NCI-H524 treated with DMSO at 0.1 percent for 48 hours (cell line): ENCODE measurements at regions not wholly inside any gene's neighbourhood (a gene's known extent, or its start where the extent isn't known, plus 50 kb on each side); places are given as distances from the start of the nearest gene placed in this dataset.

Experiments used
- DNase-seq: peaks from one replicate; lab custom pipeline; 2025; lab: John Stamatoyannopoulos, UW

- no peak for DNase-seq
These were observed 392.2 kb downstream of the C6orf118 start for GRCh38 chr6:164917211-164917610.

GRCh38 chr6:164916087-164916486 is 393.3 kb downstream of the C6orf118 start:
- no peak for DNase-seq

GRCh38 chr6:164911873-164912580 is 397.4 kb downstream of the C6orf118 start:
- DNase-seq = no peak

DNA sequence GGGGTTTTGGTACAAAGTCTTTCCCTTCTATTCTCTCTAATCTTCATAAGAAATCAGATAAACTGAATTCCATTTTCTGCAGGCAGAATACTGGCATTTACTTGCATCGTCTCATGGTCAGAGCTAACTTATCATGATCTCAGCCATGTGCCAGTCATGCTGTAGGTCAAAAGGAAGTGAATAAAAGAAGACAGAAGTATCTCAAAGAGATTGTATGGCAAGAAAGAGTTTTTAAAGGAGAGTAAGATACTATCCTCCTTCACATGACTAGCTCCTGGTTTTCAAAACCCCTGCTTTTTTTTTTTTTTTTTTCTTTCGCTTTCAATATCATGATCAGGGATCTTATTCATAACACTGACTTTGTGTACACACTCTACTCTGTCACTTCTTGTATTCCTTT is 398.3 kb downstream of the C6orf118 start:
- DNase-seq = no peak

DNA sequence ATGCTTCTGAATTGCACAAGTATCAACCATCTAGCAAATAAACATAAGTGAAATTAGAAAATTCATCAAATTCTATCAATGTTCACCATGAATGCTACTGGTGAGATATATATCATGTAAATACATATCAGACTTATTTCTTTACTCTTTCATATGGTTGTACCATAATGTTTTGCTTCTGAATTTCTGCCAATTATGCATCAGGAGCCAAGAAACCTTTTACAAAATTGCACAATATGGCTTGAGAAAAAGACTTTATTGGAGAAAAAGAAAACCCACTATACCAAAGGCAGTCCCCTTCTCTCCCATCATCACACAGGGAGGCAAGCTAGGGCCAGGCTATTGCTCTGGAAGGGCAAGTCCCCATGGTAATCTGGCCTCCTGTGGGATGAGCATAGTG is 402.6 kb downstream of the C6orf118 start:
- DNase-seq = no peak

GRCh38 chr6:164905311-164905710 is 404.1 kb downstream of the C6orf118 start:
- DNase-seq = peak; percentile 56

- no peak for DNase-seq
These were observed 411.0 kb downstream of the C6orf118 start for GRCh38 chr6:164898412-164898811.

DNA sequence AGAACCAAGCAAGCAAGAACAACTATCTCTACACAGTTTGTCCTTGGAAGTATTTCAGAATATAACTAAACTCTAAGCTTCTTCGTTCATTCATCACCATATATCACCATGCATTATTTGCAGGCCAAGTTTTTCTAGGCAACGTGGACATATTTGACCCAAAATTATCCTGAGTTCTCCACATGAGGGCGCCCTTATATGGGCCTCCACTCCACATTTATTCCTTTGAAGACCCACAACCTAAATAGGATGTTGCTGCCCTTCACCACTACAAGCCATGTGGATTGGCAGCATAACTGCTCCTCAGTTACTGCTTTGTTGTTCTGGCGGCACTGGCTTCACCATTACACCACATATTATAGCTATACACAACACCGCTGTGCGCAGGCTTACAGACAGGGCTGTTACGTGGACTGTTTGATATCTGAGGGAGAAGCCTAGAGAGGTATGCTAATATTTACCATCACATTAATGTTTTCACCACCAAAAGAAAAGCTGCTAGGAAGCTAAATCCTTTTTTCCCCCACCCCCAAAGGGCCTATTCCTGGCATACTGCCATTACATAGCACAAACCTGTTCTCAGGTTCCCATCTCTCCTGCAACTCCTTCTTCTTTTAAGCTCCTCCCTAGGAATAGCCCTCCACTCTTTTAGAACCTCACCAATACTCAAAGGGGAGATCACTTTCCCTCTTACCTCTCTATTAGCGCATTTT is 411.7 kb downstream of the C6orf118 start:
- DNase-seq = no peak

DNA sequence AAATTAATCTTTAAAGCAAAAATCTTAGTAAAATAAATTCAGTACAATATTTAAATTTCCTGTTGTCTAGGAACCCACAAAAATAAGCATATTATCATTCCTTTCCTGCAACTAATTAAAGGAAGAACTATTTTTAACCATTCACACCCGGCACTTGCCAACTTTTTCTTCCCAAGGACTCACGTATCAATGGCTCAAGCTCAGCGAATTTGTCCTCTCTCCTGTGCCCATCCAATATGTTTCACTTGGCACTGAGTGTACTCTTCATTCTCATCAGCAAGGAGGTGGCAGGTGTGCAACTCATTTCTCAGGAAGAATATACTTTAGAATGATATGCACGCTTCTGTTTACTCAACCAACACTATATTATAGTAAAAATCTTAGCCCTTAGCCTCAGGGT is 419.4 kb downstream of the C6orf118 start:
- no peak for DNase-seq

GRCh38 chr6:164887660-164888059 is 421.7 kb downstream of the C6orf118 start:
- DNase-seq = no peak

- DNase-seq = no peak
These were observed 427.2 kb downstream of the C6orf118 start for GRCh38 chr6:164882236-164882635.

- no peak for DNase-seq
These were observed 437.6 kb downstream of the C6orf118 start for GRCh38 chr6:164871783-164872182.

GRCh38 chr6:164870164-164870563 is 439.2 kb downstream of the C6orf118 start:
- no peak for DNase-seq

DNA sequence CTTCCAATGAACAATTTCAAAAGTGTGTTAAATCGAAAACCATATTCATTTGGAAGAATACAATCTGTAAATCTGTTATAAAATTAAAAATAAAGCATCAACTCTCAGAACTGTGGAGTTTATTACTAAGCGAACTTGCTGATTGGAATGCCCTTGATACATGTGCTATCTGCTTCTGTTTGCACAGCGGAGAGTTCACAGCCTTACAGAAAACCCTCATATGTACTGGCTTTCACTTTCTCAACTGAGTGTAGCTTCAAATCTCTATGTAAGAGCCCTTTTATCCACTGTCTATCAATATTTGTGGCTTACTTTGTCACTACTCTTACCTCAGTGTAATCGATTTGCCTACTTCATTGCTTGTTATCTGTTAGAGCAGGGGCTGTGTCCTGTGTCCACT is 447.4 kb downstream of the C6orf118 start:
- DNase-seq = no peak

DNA sequence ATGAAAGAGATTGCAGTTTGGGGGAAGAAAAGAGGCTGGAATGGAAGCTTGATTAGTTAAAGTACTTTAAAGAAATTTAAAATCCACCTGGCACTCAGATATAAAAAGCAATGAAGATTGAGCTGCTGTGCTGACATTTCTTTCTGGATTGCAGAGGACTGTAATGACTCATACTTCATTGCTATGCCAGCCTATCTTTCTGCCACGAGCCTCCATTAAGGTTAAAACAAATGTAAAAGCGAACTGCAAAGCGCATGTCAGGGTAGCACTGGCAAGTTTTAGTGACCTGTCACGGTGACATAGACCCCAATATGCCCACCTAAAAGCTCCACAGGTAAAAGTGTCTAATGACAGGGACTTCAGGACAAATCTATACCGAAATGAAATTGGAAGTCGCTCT is 449.6 kb downstream of the C6orf118 start:
- DNase-seq = no peak

GRCh38 chr6:164856138-164856537 is 453.3 kb downstream of the C6orf118 start:
- DNase-seq = no peak

- no peak for DNase-seq
These were observed 454.1 kb downstream of the C6orf118 start for GRCh38 chr6:164855281-164855680.

DNA sequence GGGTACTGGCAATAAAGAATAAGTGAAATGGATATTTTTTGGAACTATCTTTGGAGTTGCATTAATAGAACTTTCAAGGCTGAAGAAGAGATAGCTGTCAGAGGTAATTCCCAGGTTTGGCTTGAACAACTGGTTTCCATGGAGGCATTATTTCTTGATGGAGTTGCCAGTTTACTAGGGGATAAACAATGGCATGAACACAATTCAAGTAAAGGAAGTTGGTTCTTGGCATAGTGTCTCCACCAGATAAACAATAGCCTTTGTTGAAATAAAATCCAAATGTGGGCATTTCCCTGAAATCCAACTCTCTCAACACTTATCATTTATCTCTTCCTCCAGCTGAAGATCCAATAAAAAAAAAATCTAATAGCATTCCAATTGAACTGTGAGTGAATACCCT is 454.9 kb downstream of the C6orf118 start:
- DNase-seq = no peak

DNA sequence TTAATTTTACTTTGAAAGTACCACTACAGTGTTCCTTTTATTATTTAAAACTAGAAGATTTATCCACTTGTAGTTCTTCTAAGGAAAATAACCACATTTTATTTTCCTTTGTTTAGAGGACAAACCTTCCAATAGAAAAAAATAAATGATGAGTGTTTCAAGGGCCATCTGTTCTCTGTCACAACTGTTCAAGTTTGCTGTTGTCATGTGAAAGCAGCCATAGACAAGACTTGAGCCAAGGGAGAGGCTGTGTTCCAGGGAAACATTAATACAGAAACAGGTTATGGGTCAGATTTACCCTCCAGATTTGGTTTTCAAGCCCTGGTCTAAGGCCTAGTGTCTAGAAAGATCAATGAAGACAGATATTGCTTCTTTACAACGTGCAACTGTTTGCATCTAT is 463.6 kb downstream of the C6orf118 start:
- no peak for DNase-seq

GRCh38 chr6:164842085-164842484 is 467.3 kb downstream of the C6orf118 start:
- DNase-seq = no peak

GRCh38 chr6:164838068-164838615 is 471.3 kb downstream of the C6orf118 start:
- DNase-seq = no peak

DNA sequence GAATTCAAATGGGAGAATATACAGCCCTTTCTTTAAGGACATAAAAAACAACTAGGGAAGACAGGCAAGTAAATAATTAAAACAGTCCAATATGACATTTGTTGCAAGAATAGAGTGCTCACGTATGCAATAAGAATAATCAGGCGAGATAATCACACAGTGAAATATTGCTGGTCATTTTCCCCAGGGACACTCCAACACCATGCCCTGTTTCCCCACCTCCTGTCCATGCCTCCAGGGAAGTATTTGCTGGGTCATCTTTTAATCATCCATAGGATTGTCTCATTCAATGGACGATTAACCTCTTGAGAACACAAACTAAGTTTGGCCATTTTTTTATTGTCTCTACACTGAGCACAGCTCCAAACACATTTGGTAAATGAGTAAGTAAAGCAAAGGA is 472.9 kb downstream of the C6orf118 start:
- no peak for DNase-seq

DNA sequence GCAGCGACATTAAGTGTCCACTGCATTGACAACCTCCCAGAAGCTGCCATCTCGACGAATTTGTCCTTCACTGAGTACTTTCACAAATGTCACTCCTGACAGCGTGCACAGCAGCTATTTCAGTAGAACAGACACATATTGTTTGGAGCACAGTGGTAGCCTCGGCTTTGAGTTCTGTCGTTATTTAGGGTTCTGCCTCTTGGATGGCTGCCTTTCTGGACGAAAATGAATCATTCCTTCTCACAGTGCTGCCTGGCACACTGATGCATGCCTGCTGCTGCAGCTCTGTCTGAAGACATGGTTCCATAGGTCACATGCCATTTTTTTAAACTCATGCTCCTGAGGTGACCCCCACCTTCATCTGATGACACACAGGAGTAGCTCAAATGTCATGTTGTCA is 477.0 kb downstream of the C6orf118 start:
- no peak for DNase-seq
